Calu3 (cell line): ENCODE measurements at regions not wholly inside any gene's neighbourhood (a gene's known extent, or its start where the extent isn't known, plus 50 kb on each side); places are given as distances from the start of the nearest gene placed in this dataset.

Experiments
- BruUV-seq: library from RNA; stranded (reverse); fragments of 400-500 nt; replicated peaks from 2 replicates; lab custom pipeline; 2021; lab: Mats Ljungman, UMichigan
- CTCF ChIA-PET: fragments of 300-600 bp; sonication (Branson Sonifier 250); formaldehyde crosslinking; loops from one replicate; lab custom pipeline; 2022; ENCODE audit warnings: antibody characterized with exemption; lab: Charles Lee
- DNase-seq: peaks from one replicate; pipeline ENCODE4 v3.0.0; 2022
- H3K27ac Mint-ChIP-seq: one replicate; pipeline ENCODE4 v1.8.0; 2022; ENCODE audit warnings: mixed read lengths; ENCODE audit not compliant: unreplicated experiment
- H3K27me3 Mint-ChIP-seq: one replicate; pipeline ENCODE4 v1.8.0; 2022; ENCODE audit warnings: mixed read lengths; ENCODE audit not compliant: unreplicated experiment
- H3K36me3 Mint-ChIP-seq: one replicate; pipeline ENCODE4 v1.8.0; 2022; ENCODE audit warnings: mild to moderate bottlenecking, moderate library complexity, mixed read lengths; ENCODE audit not compliant: insufficient read depth, unreplicated experiment
- H3K4me1 Mint-ChIP-seq: one replicate; pipeline ENCODE4 v1.8.0; 2022; ENCODE audit warnings: mild to moderate bottlenecking, low read depth, mixed read lengths; ENCODE audit not compliant: unreplicated experiment
- H3K4me3 Mint-ChIP-seq: one replicate; pipeline ENCODE4 v1.8.0; 2022; ENCODE audit warnings: mild to moderate bottlenecking, low read depth, moderate library complexity, mixed read lengths; ENCODE audit not compliant: unreplicated experiment
- H3K9me3 Mint-ChIP-seq: one replicate; pipeline ENCODE4 v1.8.0; 2022; ENCODE audit warnings: low read depth, mixed read lengths; ENCODE audit not compliant: unreplicated experiment
- CTCF ChIP-seq: fragments of 200-600 bp; IDR thresholded peaks from one replicate; pipeline ENCODE4 v1.8.0; 2022; ENCODE audit warnings: antibody characterized with exemption; ENCODE audit not compliant: unreplicated experiment
- intact Hi-C: fragments of 100-400 bp; cut with micrococcal nuclease; formaldehyde crosslinking; loops from one replicate; pipeline ENCODE4 v1.10.0; 2022; ENCODE audit not compliant: unreplicated experiment

- no peaks in the 10 kb centered on the region for H3K36me3 Mint-ChIP-seq
- BruUV-seq, result no TSS peak
Observed at GRCh38 chr18:66048406-66048805, 297.6 kb downstream of the CDH7 start.

GRCh38 chr18:66046032-66046602 is 295.3 kb downstream of the CDH7 start:
- Mint-ChIP-seq H3K9me3 (peaks cover 4% of the 10 kb centered on the region), H3K27ac (no peak overlapping the region), H3K27me3 (no peaks in the 10 kb centered on the region), H3K36me3 (no peaks in the 10 kb centered on the region), H3K4me1 (peaks cover 15% of the 10 kb centered on the region), H3K4me3 (no peak overlapping the region)
- CTCF ChIA-PET, result interaction anchor here (0.6 to 1.4 kb wide), 5 partner anchors 19 to 321 kb away, joined by 3 to 4 read pairs (median 3); no protein-coding TSS in a partner anchor
- intact Hi-C loops, result loop anchor here (5.0 kb wide), 2 partner anchors 64 to 319 kb away; no protein-coding TSS in a partner anchor
- no TSS peak for BruUV-seq
- no peak for TF ChIP-seq CTCF
- DNase-seq, result peak; percentile 6

More at GRCh38 chr18:66048406-66048805, 297.6 kb downstream of the CDH7 start:
- CTCF ChIA-PET, result no interaction called here
- no peak overlapping the region for H3K27ac Mint-ChIP-seq
- no peak for DNase-seq
- TF ChIP-seq CTCF, result no peak
- no peak overlapping the region for H3K4me3 Mint-ChIP-seq
- intact Hi-C loops, result loop anchor here (5.0 kb wide), 2 partner anchors 66 to 321 kb away; no protein-coding TSS in a partner anchor
- peaks cover 15% of the 10 kb centered on the region for H3K4me1 Mint-ChIP-seq
- no peaks in the 10 kb centered on the region for H3K27me3 Mint-ChIP-seq
- no peaks in the 10 kb centered on the region for H3K9me3 Mint-ChIP-seq

GRCh38 chr18:66043009-66043408 is 292.2 kb downstream of the CDH7 start:
- Mint-ChIP-seq H3K4me3 (no peak overlapping the region), H3K27me3 (no peaks in the 10 kb centered on the region), H3K27ac (no peak overlapping the region), H3K36me3 (no peaks in the 10 kb centered on the region), H3K9me3 (peaks cover 4% of the 10 kb centered on the region), H3K4me1 (peaks cover 15% of the 10 kb centered on the region)
- intact Hi-C loops, result no loop called here
- no peak for TF ChIP-seq CTCF
- CTCF ChIA-PET, result no interaction called here
- no peak for DNase-seq
- BruUV-seq, result no TSS peak

- BruUV-seq, result no TSS peak
- CTCF ChIA-PET, result interaction anchor here (1.4 kb wide), 1 partner anchor 32 kb away, joined by 3 read pairs; no protein-coding TSS in a partner anchor
- H3K27ac Mint-ChIP-seq, result no peak overlapping the region
- H3K9me3 Mint-ChIP-seq, result no peaks in the 10 kb centered on the region
- H3K4me1 Mint-ChIP-seq, result no peaks in the 10 kb centered on the region
- no peak for TF ChIP-seq CTCF
- intact Hi-C loops, result no loop called here
- no peaks in the 10 kb centered on the region for H3K36me3 Mint-ChIP-seq
- no peaks in the 10 kb centered on the region for H3K27me3 Mint-ChIP-seq
- no peak for DNase-seq
- no peak overlapping the region for H3K4me3 Mint-ChIP-seq
Observed at GRCh38 chr18:66013969-66014368, 263.2 kb downstream of the CDH7 start.
